ENCODE measurements at regions not wholly inside any gene's neighbourhood (a gene's known extent, or its start where the extent isn't known, plus 50 kb on each side); places are given as distances from the start of the nearest gene placed in this dataset.

DNA sequence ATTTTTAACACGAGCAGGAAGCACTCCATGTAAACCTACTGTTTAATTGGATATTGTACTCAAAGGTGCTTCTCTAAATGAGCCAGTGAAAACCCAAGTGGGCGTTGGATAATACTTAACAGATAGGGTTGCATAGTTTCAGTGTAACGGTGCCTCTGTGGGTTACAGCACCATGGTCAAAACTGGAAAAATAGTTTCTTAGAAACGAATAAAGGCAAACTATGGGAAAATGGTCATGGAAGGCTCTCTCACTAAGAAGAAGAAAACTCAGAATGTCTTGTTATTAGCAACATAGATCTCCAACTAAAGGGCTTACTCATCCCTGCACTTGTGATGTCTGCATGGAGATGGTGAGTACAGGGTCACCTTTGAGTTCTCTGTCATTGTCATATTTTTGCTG lies 59.1 kb upstream of the NEDD9 start:
- TF ChIP-seq, protein P1, sequence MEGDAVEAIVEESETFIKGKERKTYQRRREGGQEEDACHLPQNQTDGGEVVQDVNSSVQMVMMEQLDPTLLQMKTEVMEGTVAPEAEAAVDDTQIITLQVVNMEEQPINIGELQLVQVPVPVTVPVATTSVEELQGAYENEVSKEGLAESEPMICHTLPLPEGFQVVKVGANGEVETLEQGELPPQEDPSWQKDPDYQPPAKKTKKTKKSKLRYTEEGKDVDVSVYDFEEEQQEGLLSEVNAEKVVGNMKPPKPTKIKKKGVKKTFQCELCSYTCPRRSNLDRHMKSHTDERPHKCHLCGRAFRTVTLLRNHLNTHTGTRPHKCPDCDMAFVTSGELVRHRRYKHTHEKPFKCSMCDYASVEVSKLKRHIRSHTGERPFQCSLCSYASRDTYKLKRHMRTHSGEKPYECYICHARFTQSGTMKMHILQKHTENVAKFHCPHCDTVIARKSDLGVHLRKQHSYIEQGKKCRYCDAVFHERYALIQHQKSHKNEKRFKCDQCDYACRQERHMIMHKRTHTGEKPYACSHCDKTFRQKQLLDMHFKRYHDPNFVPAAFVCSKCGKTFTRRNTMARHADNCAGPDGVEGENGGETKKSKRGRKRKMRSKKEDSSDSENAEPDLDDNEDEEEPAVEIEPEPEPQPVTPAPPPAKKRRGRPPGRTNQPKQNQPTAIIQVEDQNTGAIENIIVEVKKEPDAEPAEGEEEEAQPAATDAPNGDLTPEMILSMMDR (IDR thresholded peaks at IDR 0.05): no peak
- H3K27me3 ChIP-seq: no peaks in the 10 kb centered on the region
- ATAC-seq (peak; percentile 28), DNase-seq (no peak)
- no peaks in the 10 kb centered on the region for H3K9me3 ChIP-seq
- H3K36me3 ChIP-seq: no peaks in the 10 kb centered on the region
- peaks cover 13% of the 10 kb centered on the region for H3K4me1 ChIP-seq
- H3K27ac ChIP-seq: peak overlapping the region; percentile 67
- H3K4me3 ChIP-seq: peak overlapping the region; percentile 30
- intact Hi-C loops (cut with DNase I): no loop called here

DNA sequence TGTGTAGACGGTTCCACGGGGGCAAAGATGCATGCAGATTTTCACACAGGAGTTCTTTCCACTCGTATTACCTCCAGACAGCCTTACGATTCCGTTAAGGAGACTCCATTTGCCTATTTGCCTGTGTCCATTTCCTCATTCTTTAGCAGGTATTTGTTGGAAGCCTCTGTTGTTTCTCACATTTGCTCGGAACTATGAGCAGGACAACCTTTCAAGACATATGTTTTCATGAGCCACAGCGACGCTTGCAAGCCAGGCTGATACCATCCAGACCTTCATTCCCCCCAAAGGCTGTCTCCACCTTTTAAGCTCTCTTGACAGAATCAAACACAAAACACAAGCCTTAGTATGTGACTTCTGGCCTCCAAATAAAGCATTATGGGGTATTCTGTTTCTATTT lies 57.6 kb upstream of the NEDD9 start:
- Histone ChIP-seq H3K36me3 (no peaks in the 10 kb centered on the region), H3K4me3 (no peak overlapping the region), H3K27me3 (no peaks in the 10 kb centered on the region), H3K4me1 (peaks cover 13% of the 10 kb centered on the region), H3K9me3 (no peaks in the 10 kb centered on the region), H3K27ac (no peak overlapping the region)
- DNase-seq: no peak
- TF ChIP-seq, protein P1 (IDR thresholded peaks at IDR 0.05): no peak
- no peak for ATAC-seq
- intact Hi-C loops (cut with DNase I): no loop called here

DNA sequence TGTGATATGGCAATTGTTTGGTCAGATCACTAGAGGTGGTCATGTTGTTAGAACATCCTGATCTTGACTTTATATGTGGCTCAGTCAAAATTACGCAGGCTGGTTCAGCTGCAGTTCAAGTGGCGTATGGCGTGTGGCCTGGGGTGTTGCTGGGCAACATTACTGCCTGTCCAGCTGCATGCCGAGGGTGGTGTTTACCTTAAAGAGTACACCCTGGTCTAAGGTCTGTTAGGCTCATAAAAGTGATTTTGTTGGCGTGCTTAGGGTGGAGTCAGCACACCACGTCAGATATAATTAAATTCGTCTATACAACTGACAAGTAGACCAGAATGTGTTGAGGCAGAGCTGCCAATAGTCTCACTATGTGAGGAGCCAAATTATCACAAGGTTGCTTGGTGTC lies 55.6 kb upstream of the NEDD9 start:
- peaks cover 13% of the 10 kb centered on the region for H3K4me1 ChIP-seq
- intact Hi-C loops (cut with DNase I): no loop called here
- DNase-seq (peak; percentile 90), ATAC-seq (peak; percentile 94)
- TF ChIP-seq, protein P1 (IDR thresholded peaks at IDR 0.05): no peak
- H3K27me3 ChIP-seq: no peaks in the 10 kb centered on the region
- no peaks in the 10 kb centered on the region for H3K9me3 ChIP-seq
- H3K36me3 ChIP-seq: no peaks in the 10 kb centered on the region
- peak overlapping the region; percentile 43 for H3K27ac ChIP-seq
- no peak overlapping the region for H3K4me3 ChIP-seq

DNA sequence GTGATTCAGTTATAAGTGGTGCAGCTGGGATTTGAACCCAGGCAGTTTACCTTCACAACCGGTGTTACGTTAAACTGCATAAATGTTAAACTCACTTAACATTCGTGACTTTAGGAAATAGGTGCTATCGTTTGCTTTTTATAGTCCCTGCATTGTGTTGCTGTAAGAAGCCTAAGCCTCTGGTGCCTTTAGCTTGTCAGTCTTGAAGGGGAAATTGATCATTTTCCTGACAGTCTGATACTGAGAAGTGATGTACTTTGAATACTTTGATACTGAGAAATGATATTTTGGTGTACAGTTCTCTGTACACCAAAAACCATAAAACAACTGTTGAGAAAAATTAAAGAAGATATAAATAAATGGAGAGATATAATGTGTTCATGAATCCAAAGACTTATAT lies 52.5 kb upstream of the NEDD9 start:
- intact Hi-C loops (cut with DNase I): no loop called here
- no peaks in the 10 kb centered on the region for H3K9me3 ChIP-seq
- DNase-seq (no peak), ATAC-seq (no peak)
- H3K36me3 ChIP-seq: no peaks in the 10 kb centered on the region
- TF ChIP-seq, protein P1 (IDR thresholded peaks at IDR 0.05): no peak
- H3K27ac ChIP-seq: no peak overlapping the region
- H3K27me3 ChIP-seq: no peaks in the 10 kb centered on the region
- H3K4me3 ChIP-seq: no peak overlapping the region
- H3K4me1 ChIP-seq: peaks cover 8% of the 10 kb centered on the region

DNA sequence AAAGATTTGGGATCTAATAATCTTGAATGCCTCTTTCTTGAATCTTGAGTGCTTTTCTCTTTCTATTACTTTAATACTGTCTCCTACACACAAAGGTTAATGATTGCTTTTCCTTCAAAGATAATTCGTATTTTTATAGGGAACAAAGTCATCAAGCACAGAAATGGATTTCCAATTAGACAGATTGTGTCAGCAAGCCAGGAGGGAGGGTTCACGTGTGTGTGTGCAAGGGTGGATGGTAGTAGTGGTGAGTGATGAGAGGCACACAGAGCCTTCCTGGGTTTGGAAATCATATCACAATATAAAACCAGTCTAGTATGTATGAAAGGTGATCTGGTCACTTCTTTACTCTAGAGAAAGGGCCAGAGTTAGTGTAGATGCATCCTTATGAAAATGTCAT lies 51.2 kb upstream of the NEDD9 start:
- no peak overlapping the region for H3K4me3 ChIP-seq
- no peak for DNase-seq
- no peaks in the 10 kb centered on the region for H3K36me3 ChIP-seq
- peaks cover 15% of the 10 kb centered on the region for H3K4me1 ChIP-seq
- ATAC-seq: no peak
- H3K9me3 ChIP-seq: no peaks in the 10 kb centered on the region
- no peak overlapping the region for H3K27ac ChIP-seq
- TF ChIP-seq, protein P1 (IDR thresholded peaks at IDR 0.05): no peak
- no peaks in the 10 kb centered on the region for H3K27me3 ChIP-seq
- intact Hi-C loops (cut with DNase I): no loop called here

DNA sequence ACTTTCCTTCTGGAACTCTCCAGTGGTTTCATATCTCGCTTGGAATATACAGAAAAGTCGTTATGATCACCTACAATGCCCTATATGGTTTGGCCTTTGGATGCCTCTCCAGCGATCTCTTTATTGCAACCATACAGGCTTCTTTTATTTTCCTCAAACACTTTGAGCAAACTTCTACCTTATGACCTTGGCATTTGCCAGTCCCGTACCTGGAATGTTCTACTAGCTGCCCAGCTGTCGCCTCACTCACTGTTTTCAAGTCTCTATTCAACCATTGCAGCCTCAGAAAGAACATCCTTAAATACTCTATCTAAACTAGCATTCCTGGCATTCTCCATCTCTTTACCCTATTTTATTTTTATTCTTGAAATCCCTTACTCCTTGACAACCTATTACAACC lies 50.4 kb upstream of the NEDD9 start:
- intact Hi-C loops (cut with DNase I): no loop called here
- Histone ChIP-seq H3K9me3 (no peaks in the 10 kb centered on the region), H3K27me3 (no peaks in the 10 kb centered on the region), H3K4me3 (no peak overlapping the region), H3K27ac (no peak overlapping the region), H3K4me1 (peaks cover 20% of the 10 kb centered on the region), H3K36me3 (no peaks in the 10 kb centered on the region)
- ATAC-seq (peak; percentile 26), DNase-seq (no peak)
- TF ChIP-seq, protein P1 (IDR thresholded peaks at IDR 0.05): no peak

Data from upper lobe of right lung (tissue), 1 donor.